ENCODE measurements at regions not wholly inside any gene's neighbourhood (a gene's known extent, or its start where the extent isn't known, plus 50 kb on each side); places are given as distances from the start of the nearest gene placed in this dataset.

GRCh38 chr3:159502986-159503385, 485.6 kb upstream of the IL12A start:
- no peak for TF ChIP-seq CTCF (IDR thresholded peaks at IDR 0.05; ENCODE audit: low read depth, low read length, poor library complexity, severe bottlenecking)
- TF ChIP-seq EZH2phosphoT487 (IDR thresholded peaks at IDR 0.05; ENCODE audit: borderline replicate concordance, low read length): no peak

Measured in DOHH2 (cell line).